ENCODE measurements at regions not wholly inside any gene's neighbourhood (a gene's known extent, or its start where the extent isn't known, plus 50 kb on each side); places are given as distances from the start of the nearest gene placed in this dataset.

DNA sequence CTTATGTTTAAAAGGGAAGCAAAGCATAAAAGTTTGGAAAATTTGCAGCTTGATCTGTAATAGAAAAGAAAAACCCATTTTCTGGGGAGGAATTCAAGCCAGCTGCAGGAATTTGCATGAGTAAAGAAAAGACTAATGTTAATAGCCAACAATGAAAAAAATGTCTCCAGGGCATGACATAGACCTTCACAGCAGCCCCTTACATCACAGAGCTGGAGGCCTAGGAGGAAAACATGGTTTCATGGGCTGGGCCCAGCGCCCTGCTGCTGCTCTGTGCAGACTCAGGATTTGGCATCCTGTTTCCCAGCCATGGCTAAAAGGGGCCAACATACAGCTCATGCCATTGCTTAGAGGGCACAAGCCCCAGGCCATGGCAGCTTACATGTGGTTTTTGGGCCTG is 411.6 kb upstream of the MC4R start:
- DNase-seq (ENCODE audit: low read depth) = no peak
- TF ChIP-seq, protein P1, sequence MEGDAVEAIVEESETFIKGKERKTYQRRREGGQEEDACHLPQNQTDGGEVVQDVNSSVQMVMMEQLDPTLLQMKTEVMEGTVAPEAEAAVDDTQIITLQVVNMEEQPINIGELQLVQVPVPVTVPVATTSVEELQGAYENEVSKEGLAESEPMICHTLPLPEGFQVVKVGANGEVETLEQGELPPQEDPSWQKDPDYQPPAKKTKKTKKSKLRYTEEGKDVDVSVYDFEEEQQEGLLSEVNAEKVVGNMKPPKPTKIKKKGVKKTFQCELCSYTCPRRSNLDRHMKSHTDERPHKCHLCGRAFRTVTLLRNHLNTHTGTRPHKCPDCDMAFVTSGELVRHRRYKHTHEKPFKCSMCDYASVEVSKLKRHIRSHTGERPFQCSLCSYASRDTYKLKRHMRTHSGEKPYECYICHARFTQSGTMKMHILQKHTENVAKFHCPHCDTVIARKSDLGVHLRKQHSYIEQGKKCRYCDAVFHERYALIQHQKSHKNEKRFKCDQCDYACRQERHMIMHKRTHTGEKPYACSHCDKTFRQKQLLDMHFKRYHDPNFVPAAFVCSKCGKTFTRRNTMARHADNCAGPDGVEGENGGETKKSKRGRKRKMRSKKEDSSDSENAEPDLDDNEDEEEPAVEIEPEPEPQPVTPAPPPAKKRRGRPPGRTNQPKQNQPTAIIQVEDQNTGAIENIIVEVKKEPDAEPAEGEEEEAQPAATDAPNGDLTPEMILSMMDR (IDR thresholded peaks at IDR 0.05; ENCODE audit: low read depth, low read length, missing control alignments) = no peak
- in situ Hi-C loops (cut with HindIII; ENCODE audit: low sequenced_read_pairs) = no loop called here
- H3K4me3 ChIP-seq (ENCODE audit: low read depth, low read length) = no peak overlapping the region

DNA sequence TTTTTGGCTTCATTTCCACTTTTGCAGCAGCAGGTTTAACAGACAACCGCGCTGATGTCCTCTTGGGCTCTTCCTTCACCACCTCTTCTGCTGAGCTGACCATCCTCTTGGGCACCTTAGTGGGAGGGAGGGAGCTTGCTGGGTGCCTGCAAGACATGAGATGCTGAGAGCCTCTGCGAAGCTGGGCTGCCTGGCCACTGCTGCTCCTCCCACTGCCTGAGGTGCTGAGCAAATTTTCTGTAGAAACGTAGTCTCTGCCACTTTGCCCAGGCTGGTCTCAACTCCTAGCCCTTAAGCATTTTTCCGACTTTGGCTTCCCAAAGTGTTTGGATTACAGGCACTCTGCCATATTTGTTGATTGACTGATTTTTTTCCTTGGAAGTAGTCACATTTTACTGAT is 422.2 kb upstream of the MC4R start:
- in situ Hi-C loops (cut with HindIII; ENCODE audit: low sequenced_read_pairs) = no loop called here
- TF ChIP-seq, protein P1 (IDR thresholded peaks at IDR 0.05; ENCODE audit: low read depth, low read length, missing control alignments) = no peak

DNA sequence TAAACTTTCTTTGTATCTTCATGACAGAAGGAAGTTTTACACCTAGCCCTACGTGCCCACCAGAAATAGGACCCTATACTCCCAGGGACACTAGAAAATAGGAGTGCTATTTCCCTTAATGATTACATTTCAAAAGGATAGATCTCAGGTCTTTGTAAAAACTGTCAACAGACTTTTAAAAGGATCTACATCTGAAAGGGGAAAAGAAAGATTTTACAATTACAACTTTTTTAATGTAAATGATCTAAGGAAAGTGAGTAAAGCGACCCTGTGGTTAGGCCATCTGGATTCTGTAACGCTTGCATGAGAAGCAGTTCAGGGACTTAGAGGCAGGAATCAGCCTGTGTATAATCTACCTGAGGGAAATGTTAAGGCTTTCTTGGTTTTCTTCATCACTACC is 431.8 kb upstream of the MC4R start:
- TF ChIP-seq, protein P1 (IDR thresholded peaks at IDR 0.05; ENCODE audit: low read depth, low read length, missing control alignments) = no peak
- in situ Hi-C loops (cut with HindIII; ENCODE audit: low sequenced_read_pairs) = no loop called here

More for the DNA sequence above, 422.2 kb upstream of the MC4R start:
- no peak for DNase-seq (ENCODE audit: low read depth)
- no peak overlapping the region for H3K4me3 ChIP-seq (ENCODE audit: low read depth, low read length)

DNA sequence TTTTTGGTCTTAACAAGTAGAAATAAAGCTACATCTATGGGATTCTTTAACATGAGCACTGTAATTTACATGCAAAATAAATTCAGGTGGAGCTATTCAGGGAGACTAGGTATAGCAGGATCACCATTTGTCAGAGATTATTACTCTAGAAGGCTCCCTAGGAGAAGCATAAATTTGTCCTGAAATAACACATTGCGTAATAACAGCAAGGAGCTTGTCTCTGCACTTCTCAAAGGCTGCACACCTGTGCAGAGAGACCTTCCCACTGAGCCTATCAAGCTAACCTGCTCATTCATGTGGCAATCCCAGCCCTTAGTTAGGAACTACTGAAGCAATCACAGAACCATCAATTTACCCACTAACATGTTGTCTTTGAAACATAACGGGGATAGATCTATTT is 437.4 kb upstream of the MC4R start:
- no peak for DNase-seq (ENCODE audit: low read depth)
- TF ChIP-seq, protein P1 (IDR thresholded peaks at IDR 0.05; ENCODE audit: low read depth, low read length, missing control alignments) = no peak
- in situ Hi-C loops (cut with HindIII; ENCODE audit: low sequenced_read_pairs) = no loop called here
- H3K4me3 ChIP-seq (ENCODE audit: low read depth, low read length) = no peak overlapping the region

More for the DNA sequence above, 431.8 kb upstream of the MC4R start:
- no peak overlapping the region for H3K4me3 ChIP-seq (ENCODE audit: low read depth, low read length)
- DNase-seq (ENCODE audit: low read depth) = no peak

DNA sequence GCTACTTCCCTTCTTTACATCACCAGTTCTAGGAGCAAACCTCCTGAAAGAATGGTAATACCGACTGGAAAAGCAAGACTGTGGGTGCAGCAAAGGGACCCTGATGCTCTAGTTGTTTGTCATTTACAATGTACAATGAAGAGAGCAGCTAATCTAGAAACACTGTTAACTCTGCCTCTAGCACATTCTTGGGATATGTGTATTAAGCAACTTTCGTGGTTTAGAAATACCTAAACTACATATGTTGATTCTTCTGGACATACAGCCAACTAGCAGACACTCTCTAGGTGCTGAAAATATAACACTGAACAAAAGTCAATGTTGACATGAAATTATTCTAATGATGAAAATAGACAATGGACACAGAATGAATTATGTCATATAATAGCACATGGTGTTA is 440.3 kb upstream of the MC4R start:
- DNase-seq (ENCODE audit: low read depth) = no peak
- in situ Hi-C loops (cut with HindIII; ENCODE audit: low sequenced_read_pairs) = no loop called here
- H3K4me3 ChIP-seq (ENCODE audit: low read depth, low read length) = no peak overlapping the region
- TF ChIP-seq, protein P1 (IDR thresholded peaks at IDR 0.05; ENCODE audit: low read depth, low read length, missing control alignments) = no peak

GRCh38 chr18:60826346-60826745 is 453.8 kb upstream of the MC4R start:
- H3K4me3 ChIP-seq (ENCODE audit: low read depth, low read length) = no peak overlapping the region
- in situ Hi-C loops (cut with HindIII; ENCODE audit: low sequenced_read_pairs) = no loop called here
- no peak for DNase-seq (ENCODE audit: low read depth)
- TF ChIP-seq, protein P1 (IDR thresholded peaks at IDR 0.05; ENCODE audit: low read depth, low read length, missing control alignments) = no peak

DNA sequence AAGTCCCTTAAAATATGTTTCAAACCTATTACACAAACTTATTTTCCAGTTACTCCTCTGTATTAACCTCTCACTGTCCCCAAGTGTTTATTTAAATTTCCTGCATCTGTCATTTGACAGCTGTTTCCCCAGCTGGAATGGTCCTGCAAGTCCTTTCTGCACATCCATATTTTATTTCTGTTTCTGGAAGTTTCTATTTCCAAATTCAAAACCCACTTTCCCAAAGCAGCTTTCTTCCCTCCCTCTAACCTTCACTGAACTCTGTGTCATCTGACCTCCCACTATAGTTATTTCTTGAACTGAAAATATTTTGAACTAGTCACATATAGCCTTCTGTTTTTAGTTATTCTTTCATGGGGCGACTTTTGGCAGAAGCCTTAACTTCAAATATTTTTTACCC is 459.4 kb upstream of the MC4R start:
- TF ChIP-seq, protein P1 (IDR thresholded peaks at IDR 0.05; ENCODE audit: low read depth, low read length, missing control alignments) = no peak
- no peak overlapping the region for H3K4me3 ChIP-seq (ENCODE audit: low read depth, low read length)
- DNase-seq (ENCODE audit: low read depth) = no peak
- in situ Hi-C loops (cut with HindIII; ENCODE audit: low sequenced_read_pairs) = no loop called here

Data from astrocyte of the cerebellum (primary cell).